ENCODE measurements at regions not wholly inside any gene's neighbourhood (a gene's known extent, or its start where the extent isn't known, plus 50 kb on each side); places are given as distances from the start of the nearest gene placed in this dataset.

- no peak for ATAC-seq
Measured at GRCh38 chr9:13684656-13685055, 405.2 kb upstream of the MPDZ start.

GRCh38 chr9:13677801-13678200 is 398.3 kb upstream of the MPDZ start:
- no peaks in the 10 kb centered on the region for H3K36me3 ChIP-seq (ENCODE audit: insufficient read depth in 1 of 2, low read depth in 1 of 2)
- no peak overlapping the region for H3K27ac ChIP-seq
- no peak overlapping the region for H3K4me3 ChIP-seq
- intact Hi-C loops (cut with DNase I) = no loop called here
- no peak for ATAC-seq
- no peak for TF ChIP-seq CTCF (IDR thresholded peaks at IDR 0.05)
- no peak for DNase-seq
- 85 to 91% (median 88%) methylated on average over 1 of the region's 1 CpG for WGBS, 3 donors
- H3K27me3 ChIP-seq (ENCODE audit: insufficient read depth in 3 of 3, low read length in 2 of 3) = no peaks in the 10 kb centered on the region
- no peaks in the 10 kb centered on the region for H3K9me3 ChIP-seq
- H3K4me1 ChIP-seq = no peaks in the 10 kb centered on the region

More at GRCh38 chr9:13684656-13685055, 405.2 kb upstream of the MPDZ start:
- H3K9me3 ChIP-seq = no peaks in the 10 kb centered on the region
- H3K4me1 ChIP-seq = peaks cover 25% of the 10 kb centered on the region
- intact Hi-C loops (cut with DNase I) = loop anchor here (5.0 to 10.0 kb wide), 2 partner anchors 230 to 257 kb away; no protein-coding TSS in a partner anchor
- H3K27ac ChIP-seq = no peak overlapping the region
- no peak overlapping the region for H3K4me3 ChIP-seq
- no peaks in the 10 kb centered on the region for H3K27me3 ChIP-seq (ENCODE audit: insufficient read depth in 3 of 3, low read length in 2 of 3)
- DNase-seq = no peak
- H3K36me3 ChIP-seq (ENCODE audit: insufficient read depth in 1 of 2, low read depth in 1 of 2) = no peaks in the 10 kb centered on the region
- WGBS, 3 donors = 21 to 48% (median 22%) methylated on average over 2 of the region's 2 CpGs
- no peak for TF ChIP-seq CTCF (IDR thresholded peaks at IDR 0.05)

GRCh38 chr9:13675638-13676000 is 396.1 kb upstream of the MPDZ start:
- H3K4me1 ChIP-seq = no peaks in the 10 kb centered on the region
- H3K36me3 ChIP-seq (ENCODE audit: insufficient read depth in 1 of 2, low read depth in 1 of 2) = no peaks in the 10 kb centered on the region
- 27 to 31% (median 29%) methylated on average over 2 of the region's 2 CpGs for whole genome bisulfite sequencing, 3 donors
- ATAC-seq = peak in 1 of 4 donors; percentile 11
- no peaks in the 10 kb centered on the region for H3K9me3 ChIP-seq
- no peak overlapping the region for H3K27ac ChIP-seq
- no peak for DNase-seq
- no peak for TF ChIP-seq CTCF (IDR thresholded peaks at IDR 0.05)
- intact Hi-C loops (cut with DNase I) = no loop called here
- H3K27me3 ChIP-seq (ENCODE audit: insufficient read depth in 3 of 3, low read length in 2 of 3) = no peaks in the 10 kb centered on the region
- H3K4me3 ChIP-seq = no peak overlapping the region

- H3K4me3 ChIP-seq = no peak overlapping the region
- no peaks in the 10 kb centered on the region for H3K27me3 ChIP-seq (ENCODE audit: insufficient read depth in 3 of 3, low read length in 2 of 3)
- no peak for TF ChIP-seq CTCF (IDR thresholded peaks at IDR 0.05)
- no peaks in the 10 kb centered on the region for H3K36me3 ChIP-seq (ENCODE audit: insufficient read depth in 1 of 2, low read depth in 1 of 2)
- no peak overlapping the region for H3K27ac ChIP-seq
- no peaks in the 10 kb centered on the region for H3K4me1 ChIP-seq
- H3K9me3 ChIP-seq = no peaks in the 10 kb centered on the region
- ATAC-seq (no peak), DNase-seq (no peak)
- WGBS, 3 donors = 60 to 62% (median 61%) methylated on average over 7 of the region's 7 CpGs
- intact Hi-C loops (cut with DNase I) = no loop called here
Measured at GRCh38 chr9:13674926-13675637, 395.6 kb upstream of the MPDZ start.

- ATAC-seq = no peak
- intact Hi-C loops (cut with DNase I) = no loop called here
- Histone ChIP-seq H3K9me3 (no peaks in the 10 kb centered on the region), H3K4me1 (no peaks in the 10 kb centered on the region), H3K4me3 (no peak overlapping the region), H3K27ac (no peak overlapping the region), H3K27me3 (ENCODE audit: insufficient read depth in 3 of 3, low read length in 2 of 3) (no peaks in the 10 kb centered on the region), H3K36me3 (ENCODE audit: insufficient read depth in 1 of 2, low read depth in 1 of 2) (no peaks in the 10 kb centered on the region)
- no peak for TF ChIP-seq CTCF (IDR thresholded peaks at IDR 0.05)
- no peak for DNase-seq
- 29 to 77% (median 44%) methylated on average over 3 of the region's 3 CpGs for WGBS, 3 donors
Measured at GRCh38 chr9:13673348-13673747, 393.9 kb upstream of the MPDZ start.
